Spleen (tissue), 11 donors: ENCODE measurements at regions not wholly inside any gene's neighbourhood (a gene's known extent, or its start where the extent isn't known, plus 50 kb on each side); places are given as distances from the start of the nearest gene placed in this dataset.
"Not testable (repeated sequence)": the region's sequence is repeated elsewhere in the genome, so short reads cannot be mapped to it uniquely, and the experiment has no call there.

Experiments
- DNase-seq: peaks from one replicate; pipeline ENCODE4 v3.0.0-alpha.2; 2020
- H3K27ac ChIP-seq, 8 donors: fragments of 200-600 bp; sonication (generic) in 7 of 8; 1 replicate in 4 of 8; 2 replicates in 4 of 8; pipeline versions ENCODE4 v1.5.0 to v1.8.0; 2016 to 2021; ENCODE audit warnings: inconsistent platforms in 4 of 8, mild to moderate bottlenecking in 4 of 8, moderate library complexity in 1 of 8
- H3K27me3 ChIP-seq, 7 donors: fragments of 200-600 bp; sonication (generic) in 6 of 7; replicated peaks in 1 of 7; 1 replicate in 4 of 7; 2 replicates in 3 of 7; pipeline versions ENCODE4 v1.5.0 to v1.8.0; 2016 to 2021; ENCODE audit warnings: inconsistent platforms in 3 of 7, mild to moderate bottlenecking in 1 of 7
- H3K36me3 ChIP-seq, 6 donors: fragments of 200-600 bp; sonication (generic) in 5 of 6; 1 replicate in 4 of 6; 2 replicates in 2 of 6; pipeline versions ENCODE4 v1.5.0 to v1.8.0; 2016 to 2021; ENCODE audit warnings: inconsistent platforms in 2 of 6
- H3K4me1 ChIP-seq, 6 donors: fragments of 200-600 bp; sonication (generic) in 5 of 6; 1 replicate in 3 of 6; 2 replicates in 3 of 6; pipeline versions ENCODE4 v1.5.0 to v1.8.0; 2016 to 2021; ENCODE audit warnings: inconsistent platforms in 3 of 6
- H3K4me3 ChIP-seq, 8 donors: fragments of 200-600 bp; sonication (generic) in 7 of 8; 1 replicate in 4 of 8; 2 replicates in 4 of 8; pipeline versions ENCODE4 v1.5.0 to v1.8.0; 2016 to 2021; ENCODE audit warnings: inconsistent platforms in 4 of 8, mild to moderate bottlenecking in 4 of 8, moderate library complexity in 2 of 8
- H3K9me3 ChIP-seq, 8 donors: fragments of 200-600 bp; sonication (generic) in 7 of 8; 1 replicate in 4 of 8; 2 replicates in 4 of 8; pipeline versions ENCODE4 v1.5.0 to v1.8.0; 2016 to 2021; ENCODE audit warnings: inconsistent platforms in 4 of 8
- POLR2A ChIP-seq, 3 donors: fragments of 450-650 bp; IDR thresholded peaks; one replicate each; pipeline ENCODE4 v1.5.1; 2017; ENCODE audit warnings: antibody characterized with exemption in 3 of 3, mild to moderate bottlenecking in 1 of 3
- POLR2AphosphoS5 ChIP-seq, 3 donors: sonication (generic); formaldehyde crosslinking; IDR thresholded peaks; one replicate each; pipeline ENCODE4 v1.5.1; 2017; ENCODE audit warnings: antibody characterized with exemption in 3 of 3
- WGBS, 5 donors: extraction: QIAGEN DNeasy Blood & Tissue Kit in 3 of 5; methylation state at CpG; one replicate each; pipeline versions ENCODE4 v1.1.5 to v1.1.7; 2013 to 2018; 5-methylcytosine and 5-hydroxymethylcytosine counted together
- intact Hi-C: fragments of 100-400 bp; cut with DNase I; formaldehyde crosslinking; loops from one replicate; pipeline ENCODE4 v1.15.0; 2023; ENCODE audit warnings: low total_unique reads
- TF ChIP-seq, protein P1 (sequence below), 11 experiments: fragments of 200-600 bp in 7 of 11; fragments of 450-650 bp in 4 of 11; sonication (generic) in 4 of 11; IDR thresholded peaks in 8 of 11; conservative IDR thresholded peaks in 3 of 11; 1 replicate in 7 of 11; 2 replicates in 4 of 11; pipeline versions ENCODE4 v1.4.0 to v1.8.0; 2016 to 2021; ENCODE audit warnings: antibody characterized with exemption in 11 of 11, inconsistent platforms in 4 of 11, mild to moderate bottlenecking in 1 of 11
- donor health status: healthy with polysubstance abuse.
- donor health status: DM: no; HTN: no; CAD: no; lungs with moderate emphysema.
- donor health status: DM: no; HTN: no; CAD: no.
- donor health status: Bipolar disorder and iron deficiency.
- donor health status: healthy.
- donor health status: DM: no; HTN: no; CAD: no.
- donor health status: DM: yes; HTN: yes; CAD: no.

DNA sequence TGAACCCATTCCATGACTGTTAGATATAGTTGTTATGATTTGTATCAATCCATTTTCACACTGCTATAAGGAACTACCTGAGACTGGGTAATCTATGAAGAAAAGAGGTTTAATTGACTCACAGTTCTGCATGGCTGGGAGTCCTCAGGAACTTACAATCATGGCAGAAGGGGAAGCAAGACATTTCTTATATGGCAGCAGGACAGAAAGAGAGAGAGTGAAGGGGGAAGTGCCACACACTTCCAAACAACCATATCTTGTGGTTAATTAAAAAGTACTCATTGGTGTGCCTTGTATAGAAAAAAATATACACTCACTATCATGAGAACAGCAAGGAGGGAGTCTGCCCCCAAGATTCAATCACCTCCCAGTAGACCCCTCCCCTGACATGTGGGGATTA is 137.6 kb upstream of the NBPF11 start:
- no peaks in the 10 kb centered on the region for H3K36me3 ChIP-seq
- TF ChIP-seq POLR2AphosphoS5 (IDR thresholded peaks at IDR 0.05) (no peak), POLR2A (IDR thresholded peaks at IDR 0.05) (no peak)
- TF ChIP-seq, protein P1, sequence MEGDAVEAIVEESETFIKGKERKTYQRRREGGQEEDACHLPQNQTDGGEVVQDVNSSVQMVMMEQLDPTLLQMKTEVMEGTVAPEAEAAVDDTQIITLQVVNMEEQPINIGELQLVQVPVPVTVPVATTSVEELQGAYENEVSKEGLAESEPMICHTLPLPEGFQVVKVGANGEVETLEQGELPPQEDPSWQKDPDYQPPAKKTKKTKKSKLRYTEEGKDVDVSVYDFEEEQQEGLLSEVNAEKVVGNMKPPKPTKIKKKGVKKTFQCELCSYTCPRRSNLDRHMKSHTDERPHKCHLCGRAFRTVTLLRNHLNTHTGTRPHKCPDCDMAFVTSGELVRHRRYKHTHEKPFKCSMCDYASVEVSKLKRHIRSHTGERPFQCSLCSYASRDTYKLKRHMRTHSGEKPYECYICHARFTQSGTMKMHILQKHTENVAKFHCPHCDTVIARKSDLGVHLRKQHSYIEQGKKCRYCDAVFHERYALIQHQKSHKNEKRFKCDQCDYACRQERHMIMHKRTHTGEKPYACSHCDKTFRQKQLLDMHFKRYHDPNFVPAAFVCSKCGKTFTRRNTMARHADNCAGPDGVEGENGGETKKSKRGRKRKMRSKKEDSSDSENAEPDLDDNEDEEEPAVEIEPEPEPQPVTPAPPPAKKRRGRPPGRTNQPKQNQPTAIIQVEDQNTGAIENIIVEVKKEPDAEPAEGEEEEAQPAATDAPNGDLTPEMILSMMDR (IDR thresholded peaks at IDR 0.05 in 8 of 11, conservative IDR thresholded peaks at IDR 0.05 in 3 of 11) = no peak
- no peak overlapping the region for H3K4me3 ChIP-seq
- H3K4me1 ChIP-seq = no peaks in the 10 kb centered on the region
- no peak overlapping the region for H3K27ac ChIP-seq
- H3K27me3 ChIP-seq = peaks cover 0 to 14% (median 0%) of the 10 kb centered on the region in 7 donors
- no peak for DNase-seq
- intact Hi-C loops = no loop called here
- peaks cover 0 to 3% (median 0%) of the 10 kb centered on the region in 8 donors for H3K9me3 ChIP-seq

GRCh38 chr1:148285946-148286345 is 133.9 kb upstream of the NBPF11 start:
- 49 to 79% (median 53%) methylated on average over 2 of the region's 2 CpGs for WGBS, 5 donors
- not testable (repeated sequence) for H3K4me1 ChIP-seq

DNA sequence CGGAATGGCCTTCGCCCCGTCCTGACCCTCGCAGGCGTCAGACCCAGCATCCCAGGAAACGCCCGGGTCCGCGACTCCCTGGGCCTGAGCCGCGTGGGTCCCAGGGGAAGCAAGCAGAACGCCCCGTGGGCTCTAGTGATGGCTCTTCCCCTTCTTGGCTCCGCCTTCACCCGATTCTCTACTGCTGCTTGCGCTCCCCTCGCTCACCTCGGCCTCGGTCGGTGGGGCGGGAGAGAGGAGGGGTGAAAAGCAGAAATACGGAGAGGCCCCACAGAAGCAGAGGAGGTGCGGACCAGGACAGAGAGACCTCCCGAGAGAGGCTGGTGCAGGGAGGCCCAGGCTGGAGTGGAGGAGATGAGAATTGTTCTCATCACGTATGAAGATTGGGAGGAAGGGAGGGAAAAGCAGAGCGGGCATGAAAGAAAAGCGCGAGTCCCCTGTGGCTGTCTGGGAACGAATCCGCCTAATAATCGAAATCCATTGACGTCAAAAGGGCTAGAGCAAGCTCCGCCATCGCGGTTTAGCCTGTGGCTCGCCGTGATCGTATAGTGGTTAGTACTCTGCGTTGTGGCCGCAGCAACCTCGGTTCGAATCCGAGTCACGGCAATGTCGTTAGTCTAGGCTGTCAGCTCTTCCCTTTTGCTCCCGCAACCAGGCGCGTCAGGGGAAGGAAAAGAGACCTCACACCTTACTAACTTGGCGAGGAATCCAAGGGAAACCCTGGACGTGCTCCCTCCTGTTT is 128.9 kb upstream of the NBPF11 start:
- Histone ChIP-seq H3K27me3 (peaks cover 0 to 47% (median 25%) of the 10 kb centered on the region in 7 donors), H3K4me1 (peaks cover 0 to 13% (median 6%) of the 10 kb centered on the region in 6 donors), H3K4me3 (peak overlapping the region in 5 of 8 donors; percentile 26 to 59 (median 30))
- H3K9me3 ChIP-seq, DNase-seq, H3K36me3 ChIP-seq, intact Hi-C loops, H3K27ac ChIP-seq: not testable (repeated sequence)
- 0% methylated on average over 1 of the region's 50 CpGs; no CpG with 5 or more reads in 4 of the 5 donors for WGBS, 5 donors

More at GRCh38 chr1:148285946-148286345, 133.9 kb upstream of the NBPF11 start:
- H3K27me3 ChIP-seq = peaks cover 0 to 14% (median 0%) of the 10 kb centered on the region in 7 donors
- DNase-seq, H3K36me3 ChIP-seq, intact Hi-C loops, H3K9me3 ChIP-seq, H3K27ac ChIP-seq, H3K4me3 ChIP-seq: not testable (repeated sequence)

GRCh38 chr1:148279002-148279542 is 127.0 kb upstream of the NBPF11 start:
- H3K9me3 ChIP-seq, intact Hi-C loops, H3K4me3 ChIP-seq, H3K27ac ChIP-seq, DNase-seq, H3K36me3 ChIP-seq: not testable (repeated sequence)
- 57 to 78% (median 66%) methylated on average over 5 of the region's 5 CpGs for WGBS, 5 donors
- peaks cover 0 to 64% (median 29%) of the 10 kb centered on the region in 7 donors for H3K27me3 ChIP-seq
- H3K4me1 ChIP-seq = peaks cover 0 to 13% (median 6%) of the 10 kb centered on the region in 6 donors

- WGBS, 5 donors = 44 to 72% (median 50%) methylated on average over 2 of the region's 2 CpGs
- H3K27me3 ChIP-seq = peaks cover 0 to 75% (median 29%) of the 10 kb centered on the region in 7 donors
- H3K4me1 ChIP-seq = peaks cover 0 to 13% (median 6%) of the 10 kb centered on the region in 6 donors
- H3K36me3 ChIP-seq, H3K9me3 ChIP-seq, H3K27ac ChIP-seq, intact Hi-C loops, DNase-seq, H3K4me3 ChIP-seq: not testable (repeated sequence)
These were observed 125.8 kb upstream of the NBPF11 start for GRCh38 chr1:148277865-148278279.

DNA sequence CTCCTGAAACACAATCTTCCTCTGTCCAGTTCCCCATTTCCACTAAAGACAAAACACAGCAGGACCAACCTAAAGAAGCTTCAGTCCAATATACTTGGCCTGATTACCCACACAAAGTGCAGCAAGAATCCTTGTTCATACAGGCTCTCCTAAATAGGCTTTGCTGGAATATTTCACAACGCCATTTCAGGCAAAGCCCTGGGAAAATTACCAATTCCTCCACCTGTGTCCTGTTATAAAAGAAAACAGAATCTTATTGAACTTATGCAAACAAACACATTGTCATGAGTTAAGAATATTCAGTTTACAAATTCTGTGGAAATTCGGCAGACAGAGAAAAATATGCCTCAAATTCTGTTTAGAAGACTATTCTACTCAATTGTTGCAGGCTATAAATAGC is 115.0 kb upstream of the NBPF11 start:
- H3K4me3 ChIP-seq, H3K36me3 ChIP-seq, intact Hi-C loops, H3K27ac ChIP-seq, DNase-seq, H3K9me3 ChIP-seq: not testable (repeated sequence)
- H3K4me1 ChIP-seq = peaks cover 0 to 20% (median 12%) of the 10 kb centered on the region in 6 donors
- peaks cover 0 to 29% (median 0%) of the 10 kb centered on the region in 7 donors for H3K27me3 ChIP-seq
- 80 to 93% (median 92%) methylated on average over 2 of the region's 2 CpGs for WGBS, 5 donors
